UCSD-AML1 (cell line): ENCODE measurements at regions not wholly inside any gene's neighbourhood (a gene's known extent, or its start where the extent isn't known, plus 50 kb on each side); places are given as distances from the start of the nearest gene placed in this dataset.
"Not testable (repeated sequence)": the region's sequence is repeated elsewhere in the genome, so short reads cannot be mapped to it uniquely, and the experiment has no call there.

Experiments used
- DNase-seq: peaks from one replicate; lab custom pipeline; 2025; ENCODE audit not compliant: unreplicated experiment; lab: John Stamatoyannopoulos, UW

GRCh38 chr2:55124682-55125081 is 74.4 kb upstream of the RTN4 start:
- DNase-seq = not testable (repeated sequence)

GRCh38 chr2:55123851-55124269 is 73.6 kb upstream of the RTN4 start:
- DNase-seq = no peak

- DNase-seq = peak; percentile 56
These were observed 70.5 kb upstream of the RTN4 start for GRCh38 chr2:55120634-55121359.

- no peak for DNase-seq
These were observed 69.6 kb upstream of the RTN4 start for GRCh38 chr2:55119711-55120487.

- DNase-seq = no peak
These were observed 68.4 kb upstream of the RTN4 start for GRCh38 chr2:55118643-55119083.

GRCh38 chr2:55116966-55117365 is 66.7 kb upstream of the RTN4 start:
- DNase-seq = no peak

- no peak for DNase-seq
These were observed 66.3 kb upstream of the RTN4 start for GRCh38 chr2:55116598-55116964.

- peak; percentile 13 for DNase-seq
These were observed 65.7 kb upstream of the RTN4 start for GRCh38 chr2:55115761-55116597.

- no peak for DNase-seq
These were observed 64.3 kb upstream of the RTN4 start for GRCh38 chr2:55114597-55114996.

- DNase-seq = no peak
These were observed 63.8 kb upstream of the RTN4 start for GRCh38 chr2:55114082-55114481.

GRCh38 chr2:55112229-55113031 is 62.2 kb upstream of the RTN4 start:
- peak; percentile 64 for DNase-seq

GRCh38 chr2:55111570-55112228 is 61.4 kb upstream of the RTN4 start:
- peak; percentile 79 for DNase-seq

GRCh38 chr2:55111230-55111569 is 60.9 kb upstream of the RTN4 start:
- DNase-seq = no peak

- DNase-seq = no peak
These were observed 59.1 kb upstream of the RTN4 start for GRCh38 chr2:55109219-55109891.

- no peak for DNase-seq
These were observed 58.4 kb upstream of the RTN4 start for GRCh38 chr2:55108456-55109160.

- DNase-seq = no peak
These were observed 57.2 kb upstream of the RTN4 start for GRCh38 chr2:55107436-55107835.

- DNase-seq = no peak
These were observed 55.9 kb upstream of the RTN4 start for GRCh38 chr2:55106148-55106547.

GRCh38 chr2:55105456-55105855 is 55.2 kb upstream of the RTN4 start:
- no peak for DNase-seq

GRCh38 chr2:55103046-55103445 is 52.8 kb upstream of the RTN4 start:
- DNase-seq = no peak
